Suprapubic skin (tissue), 4 donors: ENCODE measurements at regions not wholly inside any gene's neighbourhood (a gene's known extent, or its start where the extent isn't known, plus 50 kb on each side); places are given as distances from the start of the nearest gene placed in this dataset.

ENCODE experiments used
- DNase-seq, 2 donors: peaks; one replicate each; pipeline ENCODE4 v3.0.0-alpha.2; 2019; ENCODE audit warnings: low spot score in 2 of 2
- H3K27ac ChIP-seq: fragments of 200-600 bp; sonication (generic); one replicate; pipeline ENCODE4 v1.5.1; 2019
- H3K27me3 ChIP-seq: fragments of 200-600 bp; sonication (generic); one replicate; pipeline ENCODE4 v1.5.1; 2019
- H3K36me3 ChIP-seq: fragments of 200-600 bp; sonication (generic); one replicate; pipeline ENCODE4 v1.5.1; 2019
- H3K4me1 ChIP-seq: fragments of 200-600 bp; sonication (generic); one replicate; pipeline ENCODE4 v1.5.1; 2019
- H3K4me3 ChIP-seq: fragments of 200-600 bp; sonication (generic); one replicate; pipeline ENCODE4 v1.5.1; 2019; ENCODE audit warnings: mild to moderate bottlenecking
- H3K9me3 ChIP-seq: fragments of 200-600 bp; sonication (generic); one replicate; pipeline ENCODE4 v1.5.1; 2019
- EP300 ChIP-seq: sonication (generic); formaldehyde crosslinking; IDR thresholded peaks from one replicate; pipeline ENCODE4 v1.6.1; 2017; ENCODE audit warnings: antibody characterized with exemption
- POLR2A ChIP-seq, 2 donors: fragments of 450-650 bp; IDR thresholded peaks; one replicate each; pipeline ENCODE4 v1.6.1; 2017; ENCODE audit warnings: antibody characterized with exemption in 2 of 2, mild to moderate bottlenecking in 2 of 2, moderate library complexity in 2 of 2
- POLR2AphosphoS5 ChIP-seq, 3 donors: sonication (generic); formaldehyde crosslinking; IDR thresholded peaks; one replicate each; pipeline ENCODE4 v1.6.1; 2017; ENCODE audit warnings: antibody characterized with exemption in 3 of 3
- WGBS: methylation state at CpG from one replicate; pipeline ENCODE4 v1.1.5; 2018; 5-methylcytosine and 5-hydroxymethylcytosine counted together
- TF ChIP-seq, protein P1 (sequence below), 2 donors: fragments of 200-600 bp in 1 of 2; fragments of 450-650 bp in 1 of 2; sonication (generic) in 1 of 2; IDR thresholded peaks; one replicate each; pipeline ENCODE4 v1.5.1; 2016 to 2019; ENCODE audit warnings: antibody characterized with exemption in 2 of 2, mild to moderate bottlenecking in 1 of 2, moderate library complexity in 1 of 2

DNA sequence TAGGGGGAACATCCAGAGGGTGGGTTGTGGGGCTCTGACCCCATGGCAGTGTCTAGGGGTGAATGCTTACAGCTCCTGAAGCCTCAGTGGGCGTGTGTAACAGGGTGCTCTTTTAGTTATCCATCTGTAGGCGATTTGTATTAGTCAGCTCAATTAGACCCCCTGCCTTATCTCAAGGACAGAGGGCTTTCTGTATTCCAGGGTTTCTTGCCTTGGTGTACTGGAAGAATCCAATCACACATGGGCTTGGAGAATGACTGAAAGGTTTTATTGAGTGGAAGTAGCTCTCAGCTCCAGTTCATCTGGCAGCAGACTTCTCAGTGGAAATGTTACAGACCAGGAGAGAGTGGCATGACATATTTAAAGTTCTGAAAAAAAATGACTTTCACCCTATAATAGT lies 334.0 kb upstream of the GCFC2 start:
- Histone ChIP-seq H3K27me3 (no peaks in the 10 kb centered on the region), H3K4me1 (no peaks in the 10 kb centered on the region), H3K9me3 (no peaks in the 10 kb centered on the region), H3K36me3 (no peaks in the 10 kb centered on the region), H3K4me3 (no peak overlapping the region), H3K27ac (no peak overlapping the region)
- TF ChIP-seq EP300 (no peak), POLR2AphosphoS5 (IDR thresholded peaks at IDR 0.05) (no peak), POLR2A (IDR thresholded peaks at IDR 0.05) (no peak)
- TF ChIP-seq, protein P1, sequence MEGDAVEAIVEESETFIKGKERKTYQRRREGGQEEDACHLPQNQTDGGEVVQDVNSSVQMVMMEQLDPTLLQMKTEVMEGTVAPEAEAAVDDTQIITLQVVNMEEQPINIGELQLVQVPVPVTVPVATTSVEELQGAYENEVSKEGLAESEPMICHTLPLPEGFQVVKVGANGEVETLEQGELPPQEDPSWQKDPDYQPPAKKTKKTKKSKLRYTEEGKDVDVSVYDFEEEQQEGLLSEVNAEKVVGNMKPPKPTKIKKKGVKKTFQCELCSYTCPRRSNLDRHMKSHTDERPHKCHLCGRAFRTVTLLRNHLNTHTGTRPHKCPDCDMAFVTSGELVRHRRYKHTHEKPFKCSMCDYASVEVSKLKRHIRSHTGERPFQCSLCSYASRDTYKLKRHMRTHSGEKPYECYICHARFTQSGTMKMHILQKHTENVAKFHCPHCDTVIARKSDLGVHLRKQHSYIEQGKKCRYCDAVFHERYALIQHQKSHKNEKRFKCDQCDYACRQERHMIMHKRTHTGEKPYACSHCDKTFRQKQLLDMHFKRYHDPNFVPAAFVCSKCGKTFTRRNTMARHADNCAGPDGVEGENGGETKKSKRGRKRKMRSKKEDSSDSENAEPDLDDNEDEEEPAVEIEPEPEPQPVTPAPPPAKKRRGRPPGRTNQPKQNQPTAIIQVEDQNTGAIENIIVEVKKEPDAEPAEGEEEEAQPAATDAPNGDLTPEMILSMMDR (IDR thresholded peaks at IDR 0.05): no peak
- DNase-seq: no peak
- WGBS: 75% methylated on average over 2 of the region's 2 CpGs

DNA sequence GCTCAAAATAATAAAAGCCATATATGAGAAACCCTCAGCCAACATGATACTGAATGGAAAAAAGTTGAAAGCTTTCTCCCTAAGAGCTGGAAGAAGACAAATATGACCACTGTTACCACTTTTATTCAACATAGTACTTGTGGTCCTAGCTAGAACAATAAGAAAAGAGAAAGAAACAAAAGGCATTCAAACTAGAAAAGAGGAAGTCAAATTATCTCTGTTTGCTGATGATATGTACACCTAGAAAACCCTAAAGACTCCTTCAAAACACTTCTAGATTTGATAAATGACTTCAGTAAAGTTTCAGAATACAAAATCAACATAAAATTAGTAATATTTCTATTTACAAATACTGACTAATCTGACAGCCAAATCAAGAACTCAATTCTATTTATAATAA lies 328.8 kb upstream of the GCFC2 start:
- Histone ChIP-seq H3K4me3 (no peak overlapping the region), H3K27me3 (no peaks in the 10 kb centered on the region), H3K4me1 (no peaks in the 10 kb centered on the region), H3K27ac (no peak overlapping the region), H3K36me3 (no peaks in the 10 kb centered on the region), H3K9me3 (no peaks in the 10 kb centered on the region)
- TF ChIP-seq POLR2AphosphoS5 (IDR thresholded peaks at IDR 0.05): no peak
- TF ChIP-seq EP300: no peak
- TF ChIP-seq, protein P1 (IDR thresholded peaks at IDR 0.05): no peak
- DNase-seq: no peak

DNA sequence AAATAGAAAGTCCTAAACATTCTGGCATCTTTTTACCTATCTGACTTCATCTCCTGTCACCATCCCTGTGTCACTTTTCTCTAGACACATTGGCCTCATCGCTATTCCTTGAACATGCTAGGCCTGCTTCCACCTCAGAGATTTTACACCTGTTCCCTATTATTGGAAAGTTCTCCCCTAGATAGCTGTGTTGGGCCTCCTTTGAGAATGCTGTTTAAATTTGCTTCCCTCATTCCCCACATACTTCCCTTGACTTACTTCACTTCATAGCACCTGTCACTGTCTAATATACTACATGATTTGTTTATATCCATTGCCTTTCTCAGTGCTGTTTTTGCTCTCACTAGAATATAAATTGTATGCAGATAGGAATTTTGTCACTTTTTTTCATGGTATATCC lies 317.0 kb upstream of the GCFC2 start:
- H3K27me3 ChIP-seq: no peaks in the 10 kb centered on the region
- TF ChIP-seq POLR2AphosphoS5 (IDR thresholded peaks at IDR 0.05): no peak
- TF ChIP-seq EP300: no peak
- TF ChIP-seq, protein P1 (IDR thresholded peaks at IDR 0.05): no peak
- no peak for TF ChIP-seq POLR2A (IDR thresholded peaks at IDR 0.05)
- no peak for DNase-seq
- H3K4me3 ChIP-seq: no peak overlapping the region
- 94% methylated on average over 1 of the region's 1 CpG for WGBS
- H3K4me1 ChIP-seq: no peaks in the 10 kb centered on the region
- no peak overlapping the region for H3K27ac ChIP-seq
- H3K36me3 ChIP-seq: no peaks in the 10 kb centered on the region
- H3K9me3 ChIP-seq: peaks cover 14% of the 10 kb centered on the region

DNA sequence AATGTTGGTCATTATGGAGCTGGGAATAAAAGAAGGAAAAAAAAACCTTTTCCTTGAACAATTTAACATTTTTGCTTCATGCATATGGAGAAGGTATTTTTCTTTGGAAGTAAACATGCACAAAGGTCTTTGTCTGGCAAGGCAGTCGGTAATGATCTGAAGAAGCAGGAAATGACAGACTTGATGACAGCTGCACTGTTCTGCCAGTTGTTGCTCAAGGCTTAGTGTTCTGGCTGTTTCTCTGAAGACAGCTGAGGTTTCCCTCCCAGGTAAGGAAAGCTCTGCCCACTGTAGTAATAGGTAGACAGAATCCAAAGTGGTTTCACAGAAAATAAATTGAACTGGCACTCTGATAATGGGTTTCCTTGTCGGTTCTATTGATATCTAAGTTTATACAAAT lies 308.4 kb upstream of the GCFC2 start:
- Histone ChIP-seq H3K27me3 (no peaks in the 10 kb centered on the region), H3K4me3 (no peak overlapping the region), H3K27ac (no peak overlapping the region), H3K36me3 (no peaks in the 10 kb centered on the region), H3K4me1 (no peaks in the 10 kb centered on the region), H3K9me3 (no peaks in the 10 kb centered on the region)
- WGBS: 39% methylated on average over 2 of the region's 2 CpGs
- TF ChIP-seq POLR2AphosphoS5 (IDR thresholded peaks at IDR 0.05): no peak
- TF ChIP-seq EP300: no peak
- TF ChIP-seq, protein P1 (IDR thresholded peaks at IDR 0.05): no peak
- no peak for TF ChIP-seq POLR2A (IDR thresholded peaks at IDR 0.05)
- no peak for DNase-seq

DNA sequence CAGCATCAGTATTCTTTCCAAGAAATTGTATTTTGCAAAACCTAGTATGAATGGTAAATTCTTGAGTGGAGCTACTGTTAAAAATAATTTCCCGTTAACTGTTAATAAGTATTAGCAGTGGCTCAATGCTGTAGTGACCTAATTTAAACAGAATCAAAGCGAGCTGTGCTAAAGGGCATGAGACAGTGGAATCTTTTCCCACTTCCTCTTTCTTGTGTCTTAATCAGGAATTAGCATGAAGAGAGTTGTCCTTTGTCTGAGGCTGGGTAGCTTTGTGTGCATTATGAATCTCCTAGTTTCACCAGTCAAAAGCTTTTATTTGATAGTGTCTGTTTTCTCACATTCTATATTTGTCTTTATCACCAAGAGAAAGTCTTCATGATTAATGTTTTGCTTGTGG lies 298.8 kb upstream of the GCFC2 start:
- Histone ChIP-seq H3K4me3 (no peak overlapping the region), H3K9me3 (no peaks in the 10 kb centered on the region), H3K27me3 (no peaks in the 10 kb centered on the region), H3K4me1 (no peaks in the 10 kb centered on the region), H3K36me3 (no peaks in the 10 kb centered on the region), H3K27ac (no peak overlapping the region)
- no peak for TF ChIP-seq EP300
- TF ChIP-seq, protein P1 (IDR thresholded peaks at IDR 0.05): no peak
- no peak for TF ChIP-seq POLR2AphosphoS5 (IDR thresholded peaks at IDR 0.05)
- no peak for TF ChIP-seq POLR2A (IDR thresholded peaks at IDR 0.05)
- DNase-seq: no peak
- WGBS: 78% methylated on average over 2 of the region's 2 CpGs
